GM12892 (cell line): ENCODE measurements at regions not wholly inside any gene's neighbourhood (a gene's known extent, or its start where the extent isn't known, plus 50 kb on each side); places are given as distances from the start of the nearest gene placed in this dataset.

Source experiments
- POLR2A ChIP-seq: IDR thresholded peaks from 2 replicates; pipeline ENCODE4 v1.6.1; 2011; ENCODE audit warnings: low read depth, low read length, control low read depth
- POLR2AphosphoS5 ChIP-seq: IDR thresholded peaks from 2 replicates; pipeline ENCODE4 v1.6.1; 2011; ENCODE audit warnings: low read depth, low read length, control low read depth
- TAF1 ChIP-seq: IDR thresholded peaks from 2 replicates; pipeline ENCODE4 v1.6.1; 2011; ENCODE audit warnings: low read depth, mild to moderate bottlenecking, control low read depth, low read length, borderline replicate concordance

- TF ChIP-seq POLR2A = no peak
- no peak for TF ChIP-seq POLR2AphosphoS5
- no peak for TF ChIP-seq TAF1
Observed at GRCh38 chr15:95770196-95770595, 560.3 kb upstream of the NR2F2 start.
